GM23338 (cell line): ENCODE measurements at regions not wholly inside any gene's neighbourhood (a gene's known extent, or its start where the extent isn't known, plus 50 kb on each side); places are given as distances from the start of the nearest gene placed in this dataset.

ENCODE experiments used
- ATAC-seq: fragments of 200-7000 bp; cut with Tn5 transposase; 3 replicates; pipeline ENCODE4 v1.9.1; 2020
- DNase-seq: peaks from one replicate; pipeline ENCODE4 v3.0.0-alpha.2; 2015; ENCODE audit warnings: low spot score
- H2AFZ ChIP-seq: fragments of 200-600 bp; sonication (generic); 2 replicates; pipeline ENCODE4 v1.8.0; 2016; ENCODE audit warnings: antibody characterized with exemption, mild to moderate bottlenecking, moderate library complexity
- H3F3A ChIP-seq: fragments of 200-600 bp; sonication (generic); replicated peaks from 2 replicates; pipeline ENCODE4 v1.8.0; 2017; ENCODE audit warnings: antibody characterized with exemption, mixed run types, low read depth
- H3K27ac ChIP-seq: fragments of 200-600 bp; sonication (generic); 2 replicates; pipeline ENCODE4 v1.6.1; 2016; ENCODE audit warnings: low read depth
- H3K27me3 ChIP-seq: fragments of 200-600 bp; sonication (generic); 2 replicates; pipeline ENCODE4 v1.8.0; 2016; ENCODE audit warnings: mild to moderate bottlenecking, mixed run types, moderate library complexity; ENCODE audit not compliant: insufficient read depth
- H3K36me3 ChIP-seq: fragments of 200-600 bp; sonication (generic); 2 replicates; pipeline ENCODE4 v1.8.0; 2016; ENCODE audit warnings: mild to moderate bottlenecking; ENCODE audit not compliant: insufficient read depth
- H3K4me1 ChIP-seq: fragments of 200-600 bp; sonication (generic); 2 replicates; pipeline ENCODE4 v1.8.0; 2016; ENCODE audit warnings: mild to moderate bottlenecking, moderate library complexity; ENCODE audit not compliant: insufficient read depth
- H3K4me2 ChIP-seq: fragments of 200-600 bp; sonication (generic); 2 replicates; pipeline ENCODE4 v1.7.1; 2017; ENCODE audit warnings: mixed run types
- H3K4me3 ChIP-seq: fragments of 200-600 bp; sonication (generic); 2 replicates; pipeline ENCODE4 v1.6.1; 2016; ENCODE audit warnings: mixed run types
- H3K79me2 ChIP-seq: fragments of 200-600 bp; sonication (generic); replicated peaks from 2 replicates; pipeline ENCODE4 v1.8.0; 2017; ENCODE audit warnings: mild to moderate bottlenecking; ENCODE audit not compliant: insufficient read depth
- H3K9me2 ChIP-seq: fragments of 200-600 bp; sonication (generic); 2 replicates; pipeline ENCODE4 v1.8.0; 2017; ENCODE audit not compliant: insufficient read depth
- H4K20me1 ChIP-seq: fragments of 200-600 bp; sonication (generic); replicated peaks from 2 replicates; pipeline ENCODE4 v1.8.0; 2017; ENCODE audit warnings: mild to moderate bottlenecking; ENCODE audit not compliant: insufficient read depth
- H3K27ac Mint-ChIP-seq: 2 replicates; pipeline ENCODE4 v1.8.0; 2020; ENCODE audit warnings: inconsistent platforms, mild to moderate bottlenecking, moderate library complexity, mixed read lengths
- H3K27me3 Mint-ChIP-seq: 3 replicates; pipeline ENCODE4 v1.8.0; 2022; ENCODE audit warnings: low read depth, mild to moderate bottlenecking, moderate library complexity, mixed read lengths, inconsistent platforms; ENCODE audit not compliant: insufficient read depth, poor library complexity
- H3K36me3 Mint-ChIP-seq: 3 replicates; pipeline ENCODE4 v1.8.0; 2021; ENCODE audit warnings: low read depth, mild to moderate bottlenecking, inconsistent platforms, moderate library complexity, mixed read lengths
- H3K4me1 Mint-ChIP-seq: 3 replicates; pipeline ENCODE4 v1.8.0; 2020; ENCODE audit warnings: mild to moderate bottlenecking, inconsistent platforms, mixed read lengths
- H3K4me3 Mint-ChIP-seq: 3 replicates; pipeline ENCODE4 v1.8.0; 2021; ENCODE audit warnings: moderate library complexity, mild to moderate bottlenecking, inconsistent platforms, mixed read lengths
- H3K9me3 Mint-ChIP-seq: 3 replicates; pipeline ENCODE4 v1.8.0; 2020; ENCODE audit warnings: moderate library complexity, mild to moderate bottlenecking, inconsistent platforms, mixed read lengths
- CTCF ChIP-seq, 2 experiments: fragments of 200-600 bp in 1 of 2; sonication (generic) in 1 of 2; conservative IDR thresholded peaks; 2 replicates each; pipeline versions ENCODE4 v1.5.1 to v1.6.1; 2016 to 2017; ENCODE audit warnings: antibody characterized with exemption in 2 of 2, low read depth in 2 of 2, mild to moderate bottlenecking in 2 of 2, moderate library complexity in 1 of 2
- EZH2 ChIP-seq: fragments of 200-600 bp; sonication (generic); IDR thresholded peaks from one replicate; pipeline ENCODE4 v1.8.0; 2017; ENCODE audit warnings: antibody characterized with exemption, mild to moderate bottlenecking, low read depth; ENCODE audit not compliant: unreplicated experiment
- EZH2phosphoT487 ChIP-seq: fragments of 200-600 bp; sonication (generic); IDR thresholded peaks from one replicate; pipeline ENCODE4 v1.8.1; 2018; ENCODE audit warnings: antibody characterized with exemption; ENCODE audit not compliant: unreplicated experiment
- JUNB ChIP-seq: IDR thresholded peaks from one replicate; pipeline ENCODE4 v1.6.1; 2016; ENCODE audit warnings: antibody characterized with exemption; ENCODE audit not compliant: unreplicated experiment
- NANOG ChIP-seq: IDR thresholded peaks from 2 replicates; pipeline ENCODE4 v1.6.1; 2016; ENCODE audit warnings: antibody characterized with exemption, borderline replicate concordance
- ZNF331 ChIP-seq: fragments of 250-450 bp; sonication (Bioruptor Pico); IDR thresholded peaks from 2 replicates; pipeline ENCODE4 v1.5.0; 2020; ENCODE audit warnings: low read depth, mild to moderate bottlenecking, moderate library complexity
- TF ChIP-seq, protein P1 (sequence below): IDR thresholded peaks from one replicate; pipeline ENCODE4 v1.6.1; 2018; ENCODE audit warnings: antibody characterized with exemption; ENCODE audit not compliant: unreplicated experiment
- TF ChIP-seq, protein P2 (sequence below): fragments of 250-450 bp; sonication (Bioruptor Pico); IDR thresholded peaks from 2 replicates; pipeline ENCODE4 v1.5.0; 2020; ENCODE audit warnings: mild to moderate bottlenecking, moderate library complexity

DNA sequence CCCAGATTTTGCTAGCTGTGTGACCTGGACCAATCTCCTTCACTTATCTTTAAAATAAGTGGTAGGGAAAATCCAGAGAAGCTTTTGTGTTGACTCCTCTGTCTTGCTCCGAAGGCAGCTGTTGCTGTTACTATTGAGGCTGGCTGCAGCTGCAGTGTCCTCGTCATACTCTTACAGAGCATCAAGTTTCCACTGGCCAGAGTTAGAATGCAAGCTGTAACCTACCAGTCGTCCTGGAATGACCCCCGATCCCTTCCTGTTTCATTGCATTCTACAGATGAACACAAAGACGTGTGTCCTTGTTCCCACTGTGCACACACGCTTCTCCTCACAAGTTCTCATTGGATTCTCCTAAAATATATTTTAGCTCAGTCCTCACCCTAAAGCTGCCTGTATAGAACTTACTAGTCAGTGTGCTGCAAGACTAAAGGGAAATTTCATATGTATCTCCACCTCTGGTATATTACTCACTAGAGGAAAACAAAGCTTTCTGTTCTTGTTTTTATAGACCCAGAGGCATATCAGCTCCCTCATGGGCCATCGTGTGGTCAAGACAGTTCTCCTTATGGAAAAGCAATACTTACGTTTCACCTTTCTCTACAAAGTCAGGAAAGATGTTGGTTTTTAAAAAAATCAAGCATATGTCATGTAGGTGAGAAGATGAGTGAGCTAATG lies 589.8 kb downstream of the LMO7 start (continued):
- TF ChIP-seq, protein P1, sequence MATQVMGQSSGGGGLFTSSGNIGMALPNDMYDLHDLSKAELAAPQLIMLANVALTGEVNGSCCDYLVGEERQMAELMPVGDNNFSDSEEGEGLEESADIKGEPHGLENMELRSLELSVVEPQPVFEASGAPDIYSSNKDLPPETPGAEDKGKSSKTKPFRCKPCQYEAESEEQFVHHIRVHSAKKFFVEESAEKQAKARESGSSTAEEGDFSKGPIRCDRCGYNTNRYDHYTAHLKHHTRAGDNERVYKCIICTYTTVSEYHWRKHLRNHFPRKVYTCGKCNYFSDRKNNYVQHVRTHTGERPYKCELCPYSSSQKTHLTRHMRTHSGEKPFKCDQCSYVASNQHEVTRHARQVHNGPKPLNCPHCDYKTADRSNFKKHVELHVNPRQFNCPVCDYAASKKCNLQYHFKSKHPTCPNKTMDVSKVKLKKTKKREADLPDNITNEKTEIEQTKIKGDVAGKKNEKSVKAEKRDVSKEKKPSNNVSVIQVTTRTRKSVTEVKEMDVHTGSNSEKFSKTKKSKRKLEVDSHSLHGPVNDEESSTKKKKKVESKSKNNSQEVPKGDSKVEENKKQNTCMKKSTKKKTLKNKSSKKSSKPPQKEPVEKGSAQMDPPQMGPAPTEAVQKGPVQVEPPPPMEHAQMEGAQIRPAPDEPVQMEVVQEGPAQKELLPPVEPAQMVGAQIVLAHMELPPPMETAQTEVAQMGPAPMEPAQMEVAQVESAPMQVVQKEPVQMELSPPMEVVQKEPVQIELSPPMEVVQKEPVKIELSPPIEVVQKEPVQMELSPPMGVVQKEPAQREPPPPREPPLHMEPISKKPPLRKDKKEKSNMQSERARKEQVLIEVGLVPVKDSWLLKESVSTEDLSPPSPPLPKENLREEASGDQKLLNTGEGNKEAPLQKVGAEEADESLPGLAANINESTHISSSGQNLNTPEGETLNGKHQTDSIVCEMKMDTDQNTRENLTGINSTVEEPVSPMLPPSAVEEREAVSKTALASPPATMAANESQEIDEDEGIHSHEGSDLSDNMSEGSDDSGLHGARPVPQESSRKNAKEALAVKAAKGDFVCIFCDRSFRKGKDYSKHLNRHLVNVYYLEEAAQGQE = no peak
- no peak for TF ChIP-seq JUNB
- no peak for TF ChIP-seq EZH2
- TF ChIP-seq CTCF (conservative IDR thresholded peaks at IDR 0.05; ENCODE audit: low read depth in 2 of 2) = no peak
- no peak for TF ChIP-seq ZNF331 (CRISPR knock-in tag)
- no peak for TF ChIP-seq NANOG
- no peak for TF ChIP-seq EZH2phosphoT487

DNA sequence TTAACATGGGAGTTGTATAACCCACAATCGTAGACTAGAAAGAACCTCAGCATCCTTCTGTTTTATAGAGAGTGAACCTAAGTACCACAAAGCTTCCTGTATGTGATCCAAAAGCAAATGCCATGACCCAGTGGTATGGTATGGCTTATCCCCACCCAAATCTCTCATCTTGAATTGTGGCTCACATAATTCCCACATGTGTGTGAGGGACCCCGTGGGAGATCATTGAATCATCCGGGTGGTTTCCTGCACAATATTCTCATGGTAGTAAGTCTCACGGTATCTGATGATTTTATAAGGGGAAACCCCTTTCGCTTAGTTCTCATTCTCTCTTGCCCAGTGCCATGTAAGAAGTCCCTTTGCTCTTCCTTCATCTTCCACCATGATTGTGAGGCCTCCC lies 587.9 kb downstream of the LMO7 start:
- Histone ChIP-seq H3K79me2 (no peaks in the 10 kb centered on the region), H3K27me3 (no peaks in the 10 kb centered on the region), H3K36me3 (no peaks in the 10 kb centered on the region), H2AFZ (no peak overlapping the region), H3K27ac (no peak overlapping the region), H3K4me1 (no peaks in the 10 kb centered on the region), H4K20me1 (no peaks in the 10 kb centered on the region), H3K4me3 (no peak overlapping the region), H3K9me2 (0 out of 2 replicates have a peak, but pooled peaks cover under 1% of the 10 kb centered on the region), H3K4me2 (no peak overlapping the region), H3F3A (no peaks in the 10 kb centered on the region)
- Mint-ChIP-seq H3K4me3 (no peak overlapping the region), H3K36me3 (no peaks in the 10 kb centered on the region), H3K27ac (no peak overlapping the region), H3K9me3 (no peaks in the 10 kb centered on the region), H3K27me3 (no peaks in the 10 kb centered on the region), H3K4me1 (no peaks in the 10 kb centered on the region)
- DNase-seq (no peak), ATAC-seq (no peak)
- TF ChIP-seq ZNF331 (CRISPR knock-in tag) (no peak), EZH2phosphoT487 (no peak), CTCF (conservative IDR thresholded peaks at IDR 0.05; ENCODE audit: low read depth in 2 of 2) (no peak), NANOG (no peak)
- TF ChIP-seq, protein P2, sequence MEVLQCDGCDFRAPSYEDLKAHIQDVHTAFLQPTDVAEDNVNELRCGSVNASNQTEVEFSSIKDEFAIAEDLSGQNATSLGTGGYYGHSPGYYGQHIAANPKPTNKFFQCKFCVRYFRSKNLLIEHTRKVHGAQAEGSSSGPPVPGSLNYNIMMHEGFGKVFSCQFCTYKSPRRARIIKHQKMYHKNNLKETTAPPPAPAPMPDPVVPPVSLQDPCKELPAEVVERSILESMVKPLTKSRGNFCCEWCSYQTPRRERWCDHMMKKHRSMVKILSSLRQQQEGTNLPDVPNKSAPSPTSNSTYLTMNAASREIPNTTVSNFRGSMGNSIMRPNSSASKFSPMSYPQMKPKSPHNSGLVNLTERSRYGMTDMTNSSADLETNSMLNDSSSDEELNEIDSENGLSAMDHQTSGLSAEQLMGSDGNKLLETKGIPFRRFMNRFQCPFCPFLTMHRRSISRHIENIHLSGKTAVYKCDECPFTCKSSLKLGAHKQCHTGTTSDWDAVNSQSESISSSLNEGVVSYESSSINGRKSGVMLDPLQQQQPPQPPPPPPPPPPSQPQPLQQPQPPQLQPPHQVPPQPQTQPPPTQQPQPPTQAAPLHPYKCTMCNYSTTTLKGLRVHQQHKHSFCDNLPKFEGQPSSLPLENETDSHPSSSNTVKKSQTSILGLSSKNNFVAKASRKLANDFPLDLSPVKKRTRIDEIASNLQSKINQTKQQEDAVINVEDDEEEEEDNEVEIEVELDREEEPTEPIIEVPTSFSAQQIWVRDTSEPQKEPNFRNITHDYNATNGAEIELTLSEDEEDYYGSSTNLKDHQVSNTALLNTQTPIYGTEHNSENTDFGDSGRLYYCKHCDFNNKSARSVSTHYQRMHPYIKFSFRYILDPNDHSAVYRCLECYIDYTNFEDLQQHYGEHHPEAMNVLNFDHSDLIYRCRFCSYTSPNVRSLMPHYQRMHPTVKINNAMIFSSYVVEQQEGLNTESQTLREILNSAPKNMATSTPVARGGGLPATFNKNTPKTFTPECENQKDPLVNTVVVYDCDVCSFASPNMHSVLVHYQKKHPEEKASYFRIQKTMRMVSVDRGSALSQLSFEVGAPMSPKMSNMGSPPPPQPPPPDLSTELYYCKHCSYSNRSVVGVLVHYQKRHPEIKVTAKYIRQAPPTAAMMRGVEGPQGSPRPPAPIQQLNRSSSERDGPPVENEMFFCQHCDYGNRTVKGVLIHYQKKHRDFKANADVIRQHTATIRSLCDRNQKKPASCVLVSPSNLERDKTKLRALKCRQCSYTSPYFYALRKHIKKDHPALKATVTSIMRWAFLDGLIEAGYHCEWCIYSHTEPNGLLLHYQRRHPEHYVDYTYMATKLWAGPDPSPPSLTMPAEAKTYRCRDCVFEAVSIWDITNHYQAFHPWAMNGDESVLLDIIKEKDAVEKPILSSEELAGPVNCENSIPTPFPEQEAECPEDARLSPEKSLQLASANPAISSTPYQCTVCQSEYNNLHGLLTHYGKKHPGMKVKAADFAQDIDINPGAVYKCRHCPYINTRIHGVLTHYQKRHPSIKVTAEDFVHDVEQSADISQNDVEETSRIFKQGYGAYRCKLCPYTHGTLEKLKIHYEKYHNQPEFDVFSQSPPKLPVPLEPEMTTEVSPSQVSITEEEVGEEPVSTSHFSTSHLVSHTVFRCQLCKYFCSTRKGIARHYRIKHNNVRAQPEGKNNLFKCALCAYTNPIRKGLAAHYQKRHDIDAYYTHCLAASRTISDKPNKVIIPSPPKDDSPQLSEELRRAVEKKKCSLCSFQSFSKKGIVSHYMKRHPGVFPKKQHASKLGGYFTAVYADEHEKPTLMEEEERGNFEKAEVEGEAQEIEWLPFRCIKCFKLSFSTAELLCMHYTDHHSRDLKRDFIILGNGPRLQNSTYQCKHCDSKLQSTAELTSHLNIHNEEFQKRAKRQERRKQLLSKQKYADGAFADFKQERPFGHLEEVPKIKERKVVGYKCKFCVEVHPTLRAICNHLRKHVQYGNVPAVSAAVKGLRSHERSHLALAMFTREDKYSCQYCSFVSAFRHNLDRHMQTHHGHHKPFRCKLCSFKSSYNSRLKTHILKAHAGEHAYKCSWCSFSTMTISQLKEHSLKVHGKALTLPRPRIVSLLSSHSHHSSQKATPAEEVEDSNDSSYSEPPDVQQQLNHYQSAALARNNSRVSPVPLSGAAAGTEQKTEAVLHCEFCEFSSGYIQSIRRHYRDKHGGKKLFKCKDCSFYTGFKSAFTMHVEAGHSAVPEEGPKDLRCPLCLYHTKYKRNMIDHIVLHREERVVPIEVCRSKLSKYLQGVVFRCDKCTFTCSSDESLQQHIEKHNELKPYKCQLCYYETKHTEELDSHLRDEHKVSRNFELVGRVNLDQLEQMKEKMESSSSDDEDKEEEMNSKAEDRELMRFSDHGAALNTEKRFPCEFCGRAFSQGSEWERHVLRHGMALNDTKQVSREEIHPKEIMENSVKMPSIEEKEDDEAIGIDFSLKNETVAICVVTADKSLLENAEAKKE (CRISPR knock-in tag) = no peak
